ENCODE measurements at regions not wholly inside any gene's neighbourhood (a gene's known extent, or its start where the extent isn't known, plus 50 kb on each side); places are given as distances from the start of the nearest gene placed in this dataset.

DNA sequence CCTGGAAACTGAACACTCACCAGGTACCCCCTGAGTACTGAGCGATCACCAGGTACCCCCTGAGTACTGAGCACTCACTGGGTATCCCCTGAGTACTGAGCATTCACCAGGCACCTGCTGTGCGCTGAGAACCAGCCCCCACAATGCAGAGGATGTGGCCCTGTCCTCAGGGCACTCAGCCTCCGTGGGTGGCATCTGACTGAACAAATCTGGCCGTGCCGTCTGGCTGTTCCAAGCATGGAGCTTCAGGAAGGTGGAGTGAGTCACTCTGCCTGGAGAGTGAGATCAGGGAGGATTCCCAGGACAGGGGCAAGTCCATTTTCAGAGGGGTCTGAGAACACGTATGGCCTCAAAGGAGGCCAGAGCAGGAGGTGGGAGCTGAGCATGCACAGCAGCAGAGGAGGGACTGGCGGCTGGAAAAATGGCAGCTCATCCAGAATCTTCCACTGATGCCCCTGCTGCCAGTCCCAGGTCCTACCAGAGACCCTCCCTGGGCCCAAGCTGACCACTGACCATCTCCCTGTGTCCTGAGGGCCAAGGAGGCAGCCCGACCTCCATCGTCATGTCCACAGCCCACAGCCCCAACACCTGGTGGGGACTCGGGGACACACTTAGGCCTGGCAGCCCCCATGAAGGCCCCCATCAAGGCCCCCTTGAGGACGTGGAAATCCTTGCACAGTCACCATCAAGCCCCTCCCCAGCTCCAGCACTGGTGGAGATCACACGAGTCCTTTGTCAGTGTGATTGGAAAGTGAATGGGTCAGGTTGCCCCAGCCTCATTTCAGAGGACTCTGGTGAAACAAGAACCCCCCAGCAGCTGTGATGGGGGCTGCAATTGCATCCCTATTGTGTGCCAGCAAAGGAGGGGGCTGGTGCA lies 94.1 kb downstream of the HMX1 start:
- TF ChIP-seq EZH2 (IDR thresholded peaks at IDR 0.05; ENCODE audit: borderline replicate concordance, low read depth, low read length, poor library complexity, severe bottlenecking), result no peak
- TF ChIP-seq, protein P1, sequence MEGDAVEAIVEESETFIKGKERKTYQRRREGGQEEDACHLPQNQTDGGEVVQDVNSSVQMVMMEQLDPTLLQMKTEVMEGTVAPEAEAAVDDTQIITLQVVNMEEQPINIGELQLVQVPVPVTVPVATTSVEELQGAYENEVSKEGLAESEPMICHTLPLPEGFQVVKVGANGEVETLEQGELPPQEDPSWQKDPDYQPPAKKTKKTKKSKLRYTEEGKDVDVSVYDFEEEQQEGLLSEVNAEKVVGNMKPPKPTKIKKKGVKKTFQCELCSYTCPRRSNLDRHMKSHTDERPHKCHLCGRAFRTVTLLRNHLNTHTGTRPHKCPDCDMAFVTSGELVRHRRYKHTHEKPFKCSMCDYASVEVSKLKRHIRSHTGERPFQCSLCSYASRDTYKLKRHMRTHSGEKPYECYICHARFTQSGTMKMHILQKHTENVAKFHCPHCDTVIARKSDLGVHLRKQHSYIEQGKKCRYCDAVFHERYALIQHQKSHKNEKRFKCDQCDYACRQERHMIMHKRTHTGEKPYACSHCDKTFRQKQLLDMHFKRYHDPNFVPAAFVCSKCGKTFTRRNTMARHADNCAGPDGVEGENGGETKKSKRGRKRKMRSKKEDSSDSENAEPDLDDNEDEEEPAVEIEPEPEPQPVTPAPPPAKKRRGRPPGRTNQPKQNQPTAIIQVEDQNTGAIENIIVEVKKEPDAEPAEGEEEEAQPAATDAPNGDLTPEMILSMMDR (conservative IDR thresholded peaks at IDR 0.05; ENCODE audit: low read depth, low read length), result no peak

Data from A673 (cell line).